ENCODE measurements at regions not wholly inside any gene's neighbourhood (a gene's known extent, or its start where the extent isn't known, plus 50 kb on each side); places are given as distances from the start of the nearest gene placed in this dataset.

DNA sequence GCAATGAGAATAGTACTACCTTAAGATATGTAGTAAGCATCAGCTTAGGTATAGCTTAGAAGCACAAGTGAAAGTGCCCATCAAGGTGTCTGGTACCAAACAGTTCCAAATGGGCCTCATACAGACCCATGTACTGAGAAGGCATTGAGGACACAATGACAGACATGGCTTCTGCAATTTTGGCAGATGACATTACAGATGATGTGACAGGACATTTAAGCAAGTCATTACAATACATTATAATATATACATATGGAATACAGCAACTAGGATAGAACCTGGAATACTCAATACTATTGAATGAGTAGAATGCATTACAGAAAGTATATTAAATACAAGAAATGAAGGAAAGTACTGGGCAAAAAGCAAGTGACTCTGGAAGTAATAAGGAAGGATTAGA is 256.4 kb downstream of the GXYLT1 start:
- Histone ChIP-seq H3K36me3 (ENCODE audit: control insufficient read depth in 1 of 2, insufficient read depth in 2 of 2, low read length in 2 of 2) (no peaks in the 10 kb centered on the region), H3K9me3 (ENCODE audit: control insufficient read depth in 1 of 2, low read length in 2 of 2) (no peaks in the 10 kb centered on the region), H3K4me1 (ENCODE audit: control insufficient read depth in 1 of 2, insufficient read depth in 2 of 2, low read length in 2 of 2) (no peaks in the 10 kb centered on the region), H3K27me3 (ENCODE audit: low read depth, low read length) (no peaks in the 10 kb centered on the region), H3K27ac (ENCODE audit: low read length) (no peak overlapping the region), H3K4me3 (ENCODE audit: low read depth in 1 of 2, low read length in 2 of 2) (no peak overlapping the region)

DNA sequence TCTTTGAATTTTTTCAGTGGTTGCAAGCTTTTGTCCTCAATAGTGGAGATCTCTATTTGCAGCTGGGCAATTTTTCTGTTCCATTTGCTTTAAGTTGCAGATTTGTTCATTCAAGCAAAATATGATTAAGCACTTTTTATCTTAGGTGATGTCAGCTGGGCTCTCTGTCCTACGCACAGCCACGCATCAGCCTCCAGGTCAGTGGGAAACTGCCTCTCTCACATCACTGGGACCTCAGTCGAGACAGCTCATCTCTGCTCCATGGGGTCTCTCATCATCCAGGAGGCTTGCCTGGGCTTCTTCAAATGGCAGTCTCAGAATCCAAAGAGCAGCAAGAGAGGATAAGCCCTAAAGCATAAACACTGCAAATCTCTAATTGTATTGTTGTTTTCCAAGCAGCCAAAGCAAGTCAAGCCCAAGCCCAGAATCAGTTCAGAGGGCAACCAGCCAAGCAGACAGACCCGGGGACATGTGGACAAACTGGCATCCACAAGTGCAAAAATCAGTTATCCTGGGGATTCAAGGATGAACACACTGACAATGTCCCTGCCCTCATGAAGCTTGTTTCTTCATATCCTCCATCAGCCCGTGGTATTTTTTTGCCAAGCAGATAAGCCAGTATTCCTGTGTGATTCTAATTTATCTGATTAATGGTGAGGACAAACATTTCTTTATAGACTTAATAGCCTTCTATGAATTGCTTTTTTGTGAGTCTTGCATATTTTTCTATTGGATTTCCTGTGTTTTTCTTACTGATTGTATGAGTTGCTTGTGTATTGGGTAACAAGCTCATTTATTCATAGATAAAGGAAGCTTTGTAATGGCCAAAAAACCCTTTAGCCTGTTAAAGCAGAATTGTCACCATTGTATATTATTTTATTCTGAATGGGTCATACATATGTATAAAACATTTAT is 262.5 kb downstream of the GXYLT1 start:
- Histone ChIP-seq H3K9me3 (ENCODE audit: control insufficient read depth in 1 of 2, low read length in 2 of 2) (no peaks in the 10 kb centered on the region), H3K4me3 (ENCODE audit: low read depth in 1 of 2, low read length in 2 of 2) (no peak overlapping the region), H3K4me1 (ENCODE audit: control insufficient read depth in 1 of 2, insufficient read depth in 2 of 2, low read length in 2 of 2) (no peaks in the 10 kb centered on the region), H3K27me3 (ENCODE audit: low read depth, low read length) (no peaks in the 10 kb centered on the region), H3K36me3 (ENCODE audit: control insufficient read depth in 1 of 2, insufficient read depth in 2 of 2, low read length in 2 of 2) (no peaks in the 10 kb centered on the region), H3K27ac (ENCODE audit: low read length) (no peak overlapping the region)

DNA sequence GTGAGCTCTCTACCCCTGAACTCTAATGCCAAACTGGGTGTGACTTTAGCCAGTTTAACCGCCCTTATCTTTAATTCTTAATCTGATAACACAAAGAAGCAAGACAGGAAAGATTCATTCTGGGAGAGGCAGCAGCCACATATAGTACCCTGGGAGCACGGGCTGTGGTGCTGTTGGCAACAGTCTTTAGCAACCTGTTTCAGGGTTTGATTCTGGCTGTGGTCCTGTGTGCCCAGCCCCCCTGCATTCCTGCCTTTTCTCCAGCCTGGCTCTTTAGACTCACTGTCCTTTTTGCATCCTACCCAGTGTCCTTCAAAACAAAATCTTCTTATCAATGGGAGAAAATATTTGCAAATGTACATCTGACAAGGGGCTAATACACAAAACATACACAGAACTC is 275.2 kb downstream of the GXYLT1 start:
- Histone ChIP-seq H3K4me3 (ENCODE audit: low read depth in 1 of 2, low read length in 2 of 2) (no peak overlapping the region), H3K9me3 (ENCODE audit: control insufficient read depth in 1 of 2, low read length in 2 of 2) (peaks cover 0 to 4% of the 10 kb centered on the region in 2 donors), H3K27me3 (ENCODE audit: low read depth, low read length) (no peaks in the 10 kb centered on the region), H3K36me3 (ENCODE audit: control insufficient read depth in 1 of 2, insufficient read depth in 2 of 2, low read length in 2 of 2) (no peaks in the 10 kb centered on the region), H3K27ac (ENCODE audit: low read length) (no peak overlapping the region), H3K4me1 (ENCODE audit: control insufficient read depth in 1 of 2, insufficient read depth in 2 of 2, low read length in 2 of 2) (no peaks in the 10 kb centered on the region)

DNA sequence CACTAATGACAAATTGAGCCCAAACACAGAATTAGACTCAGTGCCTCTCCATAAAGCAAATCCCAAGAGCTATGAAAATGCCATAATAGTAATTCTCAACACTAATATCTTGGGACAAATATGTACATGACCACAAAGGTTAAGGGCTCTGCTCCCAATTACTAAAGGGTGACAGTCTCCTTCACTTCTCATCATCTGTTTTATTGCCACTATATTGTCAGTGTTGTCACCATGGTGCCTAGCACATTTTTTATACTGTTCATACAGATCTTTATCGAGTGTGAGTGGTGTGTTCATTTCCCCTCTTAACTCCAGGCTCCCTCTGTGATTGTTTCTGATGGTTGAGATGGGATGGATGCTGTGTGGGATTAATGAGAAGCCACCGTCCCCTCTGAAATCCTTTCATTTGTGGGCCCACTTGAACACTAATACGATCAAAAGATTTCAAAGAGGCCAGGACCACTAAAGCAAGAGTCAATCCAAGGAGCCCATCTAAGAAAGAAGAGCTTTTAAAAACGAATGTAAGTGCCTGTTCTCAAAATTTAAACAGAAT is 277.7 kb downstream of the GXYLT1 start:
- no peak overlapping the region for H3K27ac ChIP-seq (ENCODE audit: low read length)
- no peaks in the 10 kb centered on the region for H3K4me1 ChIP-seq (ENCODE audit: control insufficient read depth in 1 of 2, insufficient read depth in 2 of 2, low read length in 2 of 2)
- no peaks in the 10 kb centered on the region for H3K36me3 ChIP-seq (ENCODE audit: control insufficient read depth in 1 of 2, insufficient read depth in 2 of 2, low read length in 2 of 2)
- no peak overlapping the region for H3K4me3 ChIP-seq (ENCODE audit: low read depth in 1 of 2, low read length in 2 of 2)
- H3K27me3 ChIP-seq (ENCODE audit: low read depth, low read length), result no peaks in the 10 kb centered on the region
- peaks cover 0 to 6% of the 10 kb centered on the region in 2 donors for H3K9me3 ChIP-seq (ENCODE audit: control insufficient read depth in 1 of 2, low read length in 2 of 2)

DNA sequence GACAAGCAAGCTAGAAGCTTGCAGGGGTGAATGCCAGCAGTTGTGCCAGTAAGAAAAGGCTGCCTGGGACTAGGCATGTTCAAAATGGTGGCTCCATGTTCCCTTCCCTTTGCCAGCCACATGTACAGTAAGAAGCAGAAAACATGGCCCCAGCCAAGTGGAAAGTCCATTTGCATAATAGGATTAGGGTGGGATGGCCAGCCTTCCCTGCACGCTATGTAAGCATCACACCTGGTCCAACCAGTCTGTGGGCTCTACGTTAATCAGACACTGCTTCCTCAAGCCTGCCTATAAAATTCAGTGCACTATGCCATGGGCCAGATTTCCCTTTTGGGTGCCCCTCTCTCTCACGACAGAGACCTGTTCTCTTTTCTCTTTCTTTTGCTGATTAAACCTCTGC is 288.4 kb downstream of the GXYLT1 start:
- no peaks in the 10 kb centered on the region for H3K36me3 ChIP-seq (ENCODE audit: control insufficient read depth in 1 of 2, insufficient read depth in 2 of 2, low read length in 2 of 2)
- no peaks in the 10 kb centered on the region for H3K27me3 ChIP-seq (ENCODE audit: low read depth, low read length)
- H3K4me3 ChIP-seq (ENCODE audit: low read depth in 1 of 2, low read length in 2 of 2), result no peak overlapping the region
- H3K9me3 ChIP-seq (ENCODE audit: control insufficient read depth in 1 of 2, low read length in 2 of 2), result no peaks in the 10 kb centered on the region
- no peaks in the 10 kb centered on the region for H3K4me1 ChIP-seq (ENCODE audit: control insufficient read depth in 1 of 2, insufficient read depth in 2 of 2, low read length in 2 of 2)
- H3K27ac ChIP-seq (ENCODE audit: low read length), result no peak overlapping the region

DNA sequence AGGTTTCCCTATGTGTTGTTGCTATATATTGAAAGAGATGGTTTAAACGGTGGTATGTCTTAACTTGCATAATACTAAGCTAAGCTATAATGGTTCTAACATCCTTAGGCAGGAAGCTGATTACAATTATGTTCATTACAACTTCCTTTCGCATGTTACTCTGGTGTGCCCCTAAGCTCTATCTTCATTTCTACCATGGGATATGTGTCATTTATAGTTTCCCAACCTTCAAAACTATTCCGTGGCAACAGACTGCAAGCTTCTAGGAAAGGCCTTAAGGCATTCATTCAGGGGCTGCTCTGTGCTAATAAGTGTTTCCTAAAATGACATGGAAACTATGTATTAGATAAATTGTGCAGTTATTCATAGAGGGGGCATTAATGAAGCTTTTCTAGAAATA is 294.6 kb downstream of the GXYLT1 start:
- Histone ChIP-seq H3K27me3 (ENCODE audit: low read depth, low read length) (no peaks in the 10 kb centered on the region), H3K36me3 (ENCODE audit: control insufficient read depth in 1 of 2, insufficient read depth in 2 of 2, low read length in 2 of 2) (no peaks in the 10 kb centered on the region), H3K4me1 (ENCODE audit: control insufficient read depth in 1 of 2, insufficient read depth in 2 of 2, low read length in 2 of 2) (no peaks in the 10 kb centered on the region), H3K27ac (ENCODE audit: low read length) (no peak overlapping the region), H3K4me3 (ENCODE audit: low read depth in 1 of 2, low read length in 2 of 2) (no peak overlapping the region), H3K9me3 (ENCODE audit: control insufficient read depth in 1 of 2, low read length in 2 of 2) (peaks cover 0 to 4% of the 10 kb centered on the region in 2 donors)

DNA sequence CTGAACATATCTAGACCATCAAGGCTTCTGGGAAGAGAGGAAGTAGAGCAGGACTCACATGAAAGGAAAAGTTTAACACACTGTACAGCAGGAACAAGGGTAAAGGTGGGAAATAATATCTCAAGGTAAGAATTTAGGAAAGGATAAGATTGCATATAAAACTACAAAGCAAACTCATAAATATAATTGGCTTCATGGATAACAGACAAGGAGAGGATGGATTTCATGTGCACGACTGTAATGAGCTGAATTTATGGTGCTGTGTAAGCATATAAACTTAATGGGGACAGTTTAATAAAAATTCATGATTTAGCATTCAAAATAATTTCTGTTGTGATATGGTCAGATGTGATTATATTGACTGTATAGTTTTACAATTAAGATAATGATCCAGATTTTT is 298.0 kb downstream of the GXYLT1 start:
- no peaks in the 10 kb centered on the region for H3K4me1 ChIP-seq (ENCODE audit: control insufficient read depth in 1 of 2, insufficient read depth in 2 of 2, low read length in 2 of 2)
- H3K36me3 ChIP-seq (ENCODE audit: control insufficient read depth in 1 of 2, insufficient read depth in 2 of 2, low read length in 2 of 2), result no peaks in the 10 kb centered on the region

DNA sequence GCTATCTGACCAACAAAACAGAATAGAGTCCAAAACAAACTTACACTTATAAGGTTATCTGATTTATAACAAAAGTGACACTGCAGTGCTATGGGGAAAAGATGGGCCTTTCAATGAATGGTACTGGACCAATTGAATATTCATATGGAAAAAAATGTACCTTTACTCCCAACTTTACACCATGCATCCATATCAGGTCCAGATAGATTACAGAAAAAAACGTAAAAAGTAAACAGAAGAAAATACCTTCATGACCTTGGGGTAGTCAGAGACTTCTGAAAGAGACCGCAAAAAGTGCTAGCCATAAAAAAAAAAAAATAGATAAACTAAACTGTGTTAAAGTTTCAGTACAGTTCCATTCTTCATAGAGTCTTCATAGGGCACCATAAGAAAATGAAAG is 308.3 kb downstream of the GXYLT1 start:
- no peak overlapping the region for H3K27ac ChIP-seq (ENCODE audit: low read length)
- H3K9me3 ChIP-seq (ENCODE audit: control insufficient read depth in 1 of 2, low read length in 2 of 2), result no peaks in the 10 kb centered on the region
- no peaks in the 10 kb centered on the region for H3K27me3 ChIP-seq (ENCODE audit: low read depth, low read length)
- no peak overlapping the region for H3K4me3 ChIP-seq (ENCODE audit: low read depth in 1 of 2, low read length in 2 of 2)
- no peaks in the 10 kb centered on the region for H3K36me3 ChIP-seq (ENCODE audit: control insufficient read depth in 1 of 2, insufficient read depth in 2 of 2, low read length in 2 of 2)
- H3K4me1 ChIP-seq (ENCODE audit: control insufficient read depth in 1 of 2, insufficient read depth in 2 of 2, low read length in 2 of 2), result no peaks in the 10 kb centered on the region

More for the DNA sequence above, 298.0 kb downstream of the GXYLT1 start:
- H3K27ac ChIP-seq (ENCODE audit: low read length), result no peak overlapping the region
- no peak overlapping the region for H3K4me3 ChIP-seq (ENCODE audit: low read depth in 1 of 2, low read length in 2 of 2)
- H3K27me3 ChIP-seq (ENCODE audit: low read depth, low read length), result no peaks in the 10 kb centered on the region
- H3K9me3 ChIP-seq (ENCODE audit: control insufficient read depth in 1 of 2, low read length in 2 of 2), result peaks cover 0 to 4% of the 10 kb centered on the region in 2 donors

DNA sequence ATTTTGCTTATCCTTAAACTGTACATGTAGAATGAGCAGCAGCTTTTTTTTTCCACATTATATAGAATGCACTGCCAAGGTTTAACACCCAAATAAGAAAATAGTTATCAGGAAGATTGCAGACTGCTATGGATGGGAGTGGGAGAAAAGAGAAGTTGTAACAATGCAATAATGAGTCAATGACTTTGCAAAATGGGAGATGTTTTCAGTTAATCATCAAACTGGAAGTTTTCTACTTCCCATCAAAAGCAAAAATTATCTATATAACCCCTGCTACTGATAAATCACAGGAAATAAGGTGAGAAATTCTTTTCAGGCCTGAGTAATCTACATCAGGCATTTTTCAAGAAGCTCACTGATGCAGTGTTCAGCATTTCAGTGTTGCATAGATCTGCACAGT is 309.1 kb downstream of the GXYLT1 start:
- Histone ChIP-seq H3K4me3 (ENCODE audit: low read depth in 1 of 2, low read length in 2 of 2) (no peak overlapping the region), H3K9me3 (ENCODE audit: control insufficient read depth in 1 of 2, low read length in 2 of 2) (no peaks in the 10 kb centered on the region), H3K27ac (ENCODE audit: low read length) (no peak overlapping the region), H3K4me1 (ENCODE audit: control insufficient read depth in 1 of 2, insufficient read depth in 2 of 2, low read length in 2 of 2) (no peaks in the 10 kb centered on the region), H3K27me3 (ENCODE audit: low read depth, low read length) (no peaks in the 10 kb centered on the region), H3K36me3 (ENCODE audit: control insufficient read depth in 1 of 2, insufficient read depth in 2 of 2, low read length in 2 of 2) (no peaks in the 10 kb centered on the region)

DNA sequence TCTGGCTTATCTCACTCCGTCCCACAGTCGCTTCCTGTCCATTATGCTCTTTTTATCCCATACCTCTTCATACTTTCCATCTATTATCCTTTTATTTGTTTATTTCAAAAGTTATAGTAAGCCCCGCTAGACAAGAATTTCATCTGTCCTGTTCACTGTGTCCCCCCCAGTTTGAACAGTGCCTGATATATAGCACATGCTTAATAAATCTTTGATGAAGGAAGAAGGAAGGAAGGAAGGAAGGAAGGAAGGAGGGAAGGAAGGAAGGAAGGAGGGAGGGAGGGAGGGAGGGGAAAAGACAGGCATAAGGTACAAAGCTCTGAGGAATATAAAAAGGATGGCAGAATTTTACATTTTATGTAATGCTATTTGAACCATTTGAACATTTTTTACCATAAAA is 324.7 kb downstream of the GXYLT1 start:
- no peaks in the 10 kb centered on the region for H3K36me3 ChIP-seq (ENCODE audit: control insufficient read depth in 1 of 2, insufficient read depth in 2 of 2, low read length in 2 of 2)
- no peak overlapping the region for H3K4me3 ChIP-seq (ENCODE audit: low read depth in 1 of 2, low read length in 2 of 2)
- H3K27me3 ChIP-seq (ENCODE audit: low read depth, low read length), result no peaks in the 10 kb centered on the region
- H3K9me3 ChIP-seq (ENCODE audit: control insufficient read depth in 1 of 2, low read length in 2 of 2), result no peaks in the 10 kb centered on the region
- H3K27ac ChIP-seq (ENCODE audit: low read length), result no peak overlapping the region
- no peaks in the 10 kb centered on the region for H3K4me1 ChIP-seq (ENCODE audit: control insufficient read depth in 1 of 2, insufficient read depth in 2 of 2, low read length in 2 of 2)

DNA sequence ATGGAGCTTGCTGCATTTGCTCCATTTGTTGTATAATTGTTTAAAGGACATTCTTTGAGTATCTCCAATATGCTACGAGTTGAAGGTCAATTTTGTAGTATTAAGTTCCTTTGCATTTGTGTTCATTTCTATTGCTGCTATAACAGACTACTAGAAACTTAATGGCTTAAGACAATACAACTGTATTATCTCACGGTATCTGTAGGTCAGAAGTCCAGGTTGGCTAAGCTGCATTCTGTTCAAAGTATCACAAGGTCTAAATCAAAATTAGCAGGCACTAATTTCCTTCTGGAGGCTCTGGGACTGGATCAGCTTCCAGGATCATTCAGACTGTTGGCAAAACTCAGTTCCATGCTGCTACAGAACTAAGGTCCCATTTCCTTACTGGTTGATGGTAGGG is 340.6 kb downstream of the GXYLT1 start:
- no peaks in the 10 kb centered on the region for H3K4me1 ChIP-seq (ENCODE audit: control insufficient read depth in 1 of 2, insufficient read depth in 2 of 2, low read length in 2 of 2)
- H3K36me3 ChIP-seq (ENCODE audit: control insufficient read depth in 1 of 2, insufficient read depth in 2 of 2, low read length in 2 of 2), result no peaks in the 10 kb centered on the region
- no peak overlapping the region for H3K4me3 ChIP-seq (ENCODE audit: low read depth in 1 of 2, low read length in 2 of 2)
- no peaks in the 10 kb centered on the region for H3K9me3 ChIP-seq (ENCODE audit: control insufficient read depth in 1 of 2, low read length in 2 of 2)
- no peaks in the 10 kb centered on the region for H3K27me3 ChIP-seq (ENCODE audit: low read depth, low read length)
- no peak overlapping the region for H3K27ac ChIP-seq (ENCODE audit: low read length)

DNA sequence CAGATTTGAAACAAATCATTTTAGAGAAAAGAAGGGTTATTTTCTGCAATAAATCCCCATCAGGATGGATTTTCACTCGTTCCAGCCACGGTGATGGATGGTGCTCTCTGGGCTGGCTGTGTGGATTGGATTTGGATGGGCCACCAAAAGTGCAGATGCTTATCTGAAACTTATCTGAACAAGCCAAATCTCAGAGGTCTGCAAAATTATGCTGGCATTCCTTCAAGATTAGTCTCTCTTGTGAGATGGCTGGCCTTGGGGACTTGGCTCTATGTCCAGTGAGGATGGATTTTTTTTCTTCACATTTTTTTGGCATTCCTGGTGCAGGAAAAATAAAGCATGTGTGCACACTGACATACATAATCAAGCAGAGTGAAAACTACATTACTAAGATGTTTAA is 341.9 kb downstream of the GXYLT1 start:
- H3K27ac ChIP-seq (ENCODE audit: low read length), result no peak overlapping the region
- H3K4me3 ChIP-seq (ENCODE audit: low read depth in 1 of 2, low read length in 2 of 2), result no peak overlapping the region
- no peaks in the 10 kb centered on the region for H3K36me3 ChIP-seq (ENCODE audit: control insufficient read depth in 1 of 2, insufficient read depth in 2 of 2, low read length in 2 of 2)
- H3K9me3 ChIP-seq (ENCODE audit: control insufficient read depth in 1 of 2, low read length in 2 of 2), result no peaks in the 10 kb centered on the region
- H3K4me1 ChIP-seq (ENCODE audit: control insufficient read depth in 1 of 2, insufficient read depth in 2 of 2, low read length in 2 of 2), result no peaks in the 10 kb centered on the region
- no peaks in the 10 kb centered on the region for H3K27me3 ChIP-seq (ENCODE audit: low read depth, low read length)
